RWPE2 (cell line): ENCODE measurements at regions not wholly inside any gene's neighbourhood (a gene's known extent, or its start where the extent isn't known, plus 50 kb on each side); places are given as distances from the start of the nearest gene placed in this dataset.
A peak's percentile ranks its signal among the peaks of the same experiment; 100 is the strongest.

ENCODE experiments used
- ATAC-seq: fragments of 200-7000 bp; cut with Tn5 transposase; 3 replicates; pipeline ENCODE4 v1.9.1; 2021; ENCODE audit warnings: low read depth
- DNase-seq: peaks from one replicate; pipeline ENCODE4 v3.0.0-alpha.2; 2020; ENCODE audit warnings: low spot score
- H3K27ac ChIP-seq: fragments of 450-650 bp; 2 replicates; pipeline ENCODE4 v1.5.1; 2017; ENCODE audit warnings: mild to moderate bottlenecking; ENCODE audit not compliant: poor library complexity, severe bottlenecking
- H3K27me3 ChIP-seq: fragments of 250-450 bp; sonication (Bioruptor Pico); 2 replicates; pipeline ENCODE4 v1.5.1; 2021; ENCODE audit warnings: mild to moderate bottlenecking, moderate library complexity; ENCODE audit not compliant: insufficient read depth, poor library complexity, severe bottlenecking
- H3K36me3 ChIP-seq: fragments of 250-450 bp; sonication (Bioruptor Pico); 2 replicates; pipeline ENCODE4 v1.5.1; 2020; ENCODE audit warnings: low read depth, mild to moderate bottlenecking, moderate library complexity
- H3K4me1 ChIP-seq: fragments of 250-450 bp; sonication (Bioruptor Pico); 2 replicates; pipeline ENCODE4 v1.5.1; 2021; ENCODE audit warnings: mild to moderate bottlenecking, moderate library complexity; ENCODE audit not compliant: insufficient read depth, poor library complexity, severe bottlenecking
- H3K4me3 ChIP-seq: fragments of 250-450 bp; sonication (Bioruptor Pico); 2 replicates; pipeline ENCODE4 v1.5.1; 2021; ENCODE audit warnings: mild to moderate bottlenecking, moderate library complexity; ENCODE audit not compliant: severe bottlenecking
- H3K9me3 ChIP-seq: fragments of 250-450 bp; sonication (Bioruptor Pico); 2 replicates; pipeline ENCODE4 v1.5.1; 2021; ENCODE audit warnings: mild to moderate bottlenecking, moderate library complexity; ENCODE audit not compliant: severe bottlenecking
- CTCF ChIP-seq: fragments of 450-650 bp; IDR thresholded peaks from one replicate; pipeline ENCODE4 v1.5.1; 2017; ENCODE audit warnings: mild to moderate bottlenecking, moderate library complexity; ENCODE audit not compliant: poor library complexity, severe bottlenecking

- Histone ChIP-seq H3K9me3 (no peaks in the 10 kb centered on the region), H3K4me3 (no peak overlapping the region), H3K27me3 (no peaks in the 10 kb centered on the region), H3K27ac (no peak overlapping the region), H3K4me1 (peaks cover 18% of the 10 kb centered on the region), H3K36me3 (no peaks in the 10 kb centered on the region)
- no peak for ATAC-seq
- no peak for TF ChIP-seq CTCF
- no peak for DNase-seq
These were observed 358.7 kb downstream of the TGFB2 start for GRCh38 chr1:218703836-218704235.

GRCh38 chr1:218705391-218705790 lies 360.3 kb downstream of the TGFB2 start:
- DNase-seq, result no peak
- TF ChIP-seq CTCF, result no peak
- H3K4me1 ChIP-seq, result peaks cover 18% of the 10 kb centered on the region
- H3K9me3 ChIP-seq, result no peaks in the 10 kb centered on the region
- H3K27ac ChIP-seq, result peak overlapping the region; percentile 93
- no peaks in the 10 kb centered on the region for H3K27me3 ChIP-seq
- ATAC-seq, result no peak
- no peak overlapping the region for H3K4me3 ChIP-seq
- no peaks in the 10 kb centered on the region for H3K36me3 ChIP-seq

GRCh38 chr1:218705911-218706893 lies 361.1 kb downstream of the TGFB2 start:
- H3K9me3 ChIP-seq, result no peaks in the 10 kb centered on the region
- DNase-seq, result peak; percentile 65
- no peak for TF ChIP-seq CTCF
- H3K36me3 ChIP-seq, result no peaks in the 10 kb centered on the region
- H3K27me3 ChIP-seq, result no peaks in the 10 kb centered on the region
- peaks cover 21% of the 10 kb centered on the region for H3K4me1 ChIP-seq
- peak overlapping the region; percentile 93 for H3K27ac ChIP-seq
- H3K4me3 ChIP-seq, result no peak overlapping the region
- peak; percentile 93 for ATAC-seq

- TF ChIP-seq CTCF, result no peak
- H3K27ac ChIP-seq, result peak overlapping the region; percentile 67
- ATAC-seq (0 out of 3 replicates have a peak, but pooled peaks have one; percentile 6), DNase-seq (no peak)
- H3K4me1 ChIP-seq, result peaks cover 28% of the 10 kb centered on the region
- H3K27me3 ChIP-seq, result no peaks in the 10 kb centered on the region
- no peaks in the 10 kb centered on the region for H3K36me3 ChIP-seq
- no peak overlapping the region for H3K4me3 ChIP-seq
- no peaks in the 10 kb centered on the region for H3K9me3 ChIP-seq
These were observed 365.9 kb downstream of the TGFB2 start for GRCh38 chr1:218711001-218711400.
